GM23338 (cell line): ENCODE measurements at regions not wholly inside any gene's neighbourhood (a gene's known extent, or its start where the extent isn't known, plus 50 kb on each side); places are given as distances from the start of the nearest gene placed in this dataset.

ENCODE experiments used
- ATAC-seq: fragments of 200-7000 bp; cut with Tn5 transposase; 3 replicates; pipeline ENCODE4 v1.9.1; 2020
- DNase-seq: peaks from one replicate; pipeline ENCODE4 v3.0.0-alpha.2; 2015; ENCODE audit warnings: low spot score
- H2AFZ ChIP-seq: fragments of 200-600 bp; sonication (generic); 2 replicates; pipeline ENCODE4 v1.8.0; 2016; ENCODE audit warnings: antibody characterized with exemption, mild to moderate bottlenecking, moderate library complexity
- H3F3A ChIP-seq: fragments of 200-600 bp; sonication (generic); replicated peaks from 2 replicates; pipeline ENCODE4 v1.8.0; 2017; ENCODE audit warnings: antibody characterized with exemption, mixed run types, low read depth
- H3K27ac ChIP-seq: fragments of 200-600 bp; sonication (generic); 2 replicates; pipeline ENCODE4 v1.6.1; 2016; ENCODE audit warnings: low read depth
- H3K27me3 ChIP-seq: fragments of 200-600 bp; sonication (generic); 2 replicates; pipeline ENCODE4 v1.8.0; 2016; ENCODE audit warnings: mild to moderate bottlenecking, mixed run types, moderate library complexity; ENCODE audit not compliant: insufficient read depth
- H3K36me3 ChIP-seq: fragments of 200-600 bp; sonication (generic); 2 replicates; pipeline ENCODE4 v1.8.0; 2016; ENCODE audit warnings: mild to moderate bottlenecking; ENCODE audit not compliant: insufficient read depth
- H3K4me1 ChIP-seq: fragments of 200-600 bp; sonication (generic); 2 replicates; pipeline ENCODE4 v1.8.0; 2016; ENCODE audit warnings: mild to moderate bottlenecking, moderate library complexity; ENCODE audit not compliant: insufficient read depth
- H3K4me2 ChIP-seq: fragments of 200-600 bp; sonication (generic); 2 replicates; pipeline ENCODE4 v1.7.1; 2017; ENCODE audit warnings: mixed run types
- H3K4me3 ChIP-seq: fragments of 200-600 bp; sonication (generic); 2 replicates; pipeline ENCODE4 v1.6.1; 2016; ENCODE audit warnings: mixed run types
- H3K79me2 ChIP-seq: fragments of 200-600 bp; sonication (generic); replicated peaks from 2 replicates; pipeline ENCODE4 v1.8.0; 2017; ENCODE audit warnings: mild to moderate bottlenecking; ENCODE audit not compliant: insufficient read depth
- H3K9me2 ChIP-seq: fragments of 200-600 bp; sonication (generic); 2 replicates; pipeline ENCODE4 v1.8.0; 2017; ENCODE audit not compliant: insufficient read depth
- H4K20me1 ChIP-seq: fragments of 200-600 bp; sonication (generic); replicated peaks from 2 replicates; pipeline ENCODE4 v1.8.0; 2017; ENCODE audit warnings: mild to moderate bottlenecking; ENCODE audit not compliant: insufficient read depth
- H3K27ac Mint-ChIP-seq: 2 replicates; pipeline ENCODE4 v1.8.0; 2020; ENCODE audit warnings: inconsistent platforms, mild to moderate bottlenecking, moderate library complexity, mixed read lengths
- H3K27me3 Mint-ChIP-seq: 3 replicates; pipeline ENCODE4 v1.8.0; 2022; ENCODE audit warnings: low read depth, mild to moderate bottlenecking, moderate library complexity, mixed read lengths, inconsistent platforms; ENCODE audit not compliant: insufficient read depth, poor library complexity
- H3K36me3 Mint-ChIP-seq: 3 replicates; pipeline ENCODE4 v1.8.0; 2021; ENCODE audit warnings: low read depth, mild to moderate bottlenecking, inconsistent platforms, moderate library complexity, mixed read lengths
- H3K4me1 Mint-ChIP-seq: 3 replicates; pipeline ENCODE4 v1.8.0; 2020; ENCODE audit warnings: mild to moderate bottlenecking, inconsistent platforms, mixed read lengths
- H3K4me3 Mint-ChIP-seq: 3 replicates; pipeline ENCODE4 v1.8.0; 2021; ENCODE audit warnings: moderate library complexity, mild to moderate bottlenecking, inconsistent platforms, mixed read lengths
- H3K9me3 Mint-ChIP-seq: 3 replicates; pipeline ENCODE4 v1.8.0; 2020; ENCODE audit warnings: moderate library complexity, mild to moderate bottlenecking, inconsistent platforms, mixed read lengths
- CREB1 ChIP-seq: fragments of 250-450 bp; sonication (Bioruptor Pico); IDR thresholded peaks from 2 replicates; pipeline ENCODE4 v1.5.0; 2020; ENCODE audit warnings: low read depth, mild to moderate bottlenecking, moderate library complexity
- CTCF ChIP-seq, 2 experiments: fragments of 200-600 bp in 1 of 2; sonication (generic) in 1 of 2; conservative IDR thresholded peaks; 2 replicates each; pipeline versions ENCODE4 v1.5.1 to v1.6.1; 2016 to 2017; ENCODE audit warnings: antibody characterized with exemption in 2 of 2, low read depth in 2 of 2, mild to moderate bottlenecking in 2 of 2, moderate library complexity in 1 of 2
- ETS1 ChIP-seq: IDR thresholded peaks from 2 replicates; pipeline ENCODE4 v1.6.1; 2016; ENCODE audit warnings: antibody characterized with exemption
- EZH2 ChIP-seq: fragments of 200-600 bp; sonication (generic); IDR thresholded peaks from one replicate; pipeline ENCODE4 v1.8.0; 2017; ENCODE audit warnings: antibody characterized with exemption, mild to moderate bottlenecking, low read depth; ENCODE audit not compliant: unreplicated experiment
- EZH2phosphoT487 ChIP-seq: fragments of 200-600 bp; sonication (generic); IDR thresholded peaks from one replicate; pipeline ENCODE4 v1.8.1; 2018; ENCODE audit warnings: antibody characterized with exemption; ENCODE audit not compliant: unreplicated experiment
- NANOG ChIP-seq: IDR thresholded peaks from 2 replicates; pipeline ENCODE4 v1.6.1; 2016; ENCODE audit warnings: antibody characterized with exemption, borderline replicate concordance
- POLR2AphosphoS5 ChIP-seq: IDR thresholded peaks from 2 replicates; pipeline ENCODE4 v1.6.1; 2016; ENCODE audit warnings: antibody characterized with exemption, low read depth
- STAT1 ChIP-seq: IDR thresholded peaks from one replicate; pipeline ENCODE4 v1.6.1; 2016; ENCODE audit warnings: antibody characterized with exemption; ENCODE audit not compliant: unreplicated experiment
- ZNF114 ChIP-seq: fragments of 250-450 bp; sonication (Bioruptor Pico); IDR thresholded peaks from 2 replicates; pipeline ENCODE4 v1.5.0; 2020; ENCODE audit warnings: mild to moderate bottlenecking, moderate library complexity
- ZNF331 ChIP-seq: fragments of 250-450 bp; sonication (Bioruptor Pico); IDR thresholded peaks from 2 replicates; pipeline ENCODE4 v1.5.0; 2020; ENCODE audit warnings: low read depth, mild to moderate bottlenecking, moderate library complexity
- TF ChIP-seq, protein P1 (sequence below): fragments of 250-450 bp; sonication (Bioruptor Pico); IDR thresholded peaks from 2 replicates; pipeline ENCODE4 v1.5.0; 2020; ENCODE audit warnings: mild to moderate bottlenecking, moderate library complexity

GRCh38 chr6:12421596-12421995 is 131.4 kb downstream of the EDN1 start:
- no peaks in the 10 kb centered on the region; the same call in 1 of the 2 replicates for H3K4me1 ChIP-seq
- no peak overlapping the region for H3K4me3 Mint-ChIP-seq
- no peak overlapping the region for H3K27ac Mint-ChIP-seq
- H3K79me2 ChIP-seq: no peaks in the 10 kb centered on the region
- no peaks in the 10 kb centered on the region for H3K27me3 Mint-ChIP-seq
- no peak for TF ChIP-seq CTCF (conservative IDR thresholded peaks at IDR 0.05; ENCODE audit: low read depth in 2 of 2)
- TF ChIP-seq EZH2phosphoT487: no peak
- TF ChIP-seq STAT1: no peak
- TF ChIP-seq EZH2: no peak
- no peak for TF ChIP-seq POLR2AphosphoS5
- no peak for TF ChIP-seq ZNF331
- TF ChIP-seq ZNF114 (CRISPR knock-in tag): no peak
- TF ChIP-seq, protein P1, sequence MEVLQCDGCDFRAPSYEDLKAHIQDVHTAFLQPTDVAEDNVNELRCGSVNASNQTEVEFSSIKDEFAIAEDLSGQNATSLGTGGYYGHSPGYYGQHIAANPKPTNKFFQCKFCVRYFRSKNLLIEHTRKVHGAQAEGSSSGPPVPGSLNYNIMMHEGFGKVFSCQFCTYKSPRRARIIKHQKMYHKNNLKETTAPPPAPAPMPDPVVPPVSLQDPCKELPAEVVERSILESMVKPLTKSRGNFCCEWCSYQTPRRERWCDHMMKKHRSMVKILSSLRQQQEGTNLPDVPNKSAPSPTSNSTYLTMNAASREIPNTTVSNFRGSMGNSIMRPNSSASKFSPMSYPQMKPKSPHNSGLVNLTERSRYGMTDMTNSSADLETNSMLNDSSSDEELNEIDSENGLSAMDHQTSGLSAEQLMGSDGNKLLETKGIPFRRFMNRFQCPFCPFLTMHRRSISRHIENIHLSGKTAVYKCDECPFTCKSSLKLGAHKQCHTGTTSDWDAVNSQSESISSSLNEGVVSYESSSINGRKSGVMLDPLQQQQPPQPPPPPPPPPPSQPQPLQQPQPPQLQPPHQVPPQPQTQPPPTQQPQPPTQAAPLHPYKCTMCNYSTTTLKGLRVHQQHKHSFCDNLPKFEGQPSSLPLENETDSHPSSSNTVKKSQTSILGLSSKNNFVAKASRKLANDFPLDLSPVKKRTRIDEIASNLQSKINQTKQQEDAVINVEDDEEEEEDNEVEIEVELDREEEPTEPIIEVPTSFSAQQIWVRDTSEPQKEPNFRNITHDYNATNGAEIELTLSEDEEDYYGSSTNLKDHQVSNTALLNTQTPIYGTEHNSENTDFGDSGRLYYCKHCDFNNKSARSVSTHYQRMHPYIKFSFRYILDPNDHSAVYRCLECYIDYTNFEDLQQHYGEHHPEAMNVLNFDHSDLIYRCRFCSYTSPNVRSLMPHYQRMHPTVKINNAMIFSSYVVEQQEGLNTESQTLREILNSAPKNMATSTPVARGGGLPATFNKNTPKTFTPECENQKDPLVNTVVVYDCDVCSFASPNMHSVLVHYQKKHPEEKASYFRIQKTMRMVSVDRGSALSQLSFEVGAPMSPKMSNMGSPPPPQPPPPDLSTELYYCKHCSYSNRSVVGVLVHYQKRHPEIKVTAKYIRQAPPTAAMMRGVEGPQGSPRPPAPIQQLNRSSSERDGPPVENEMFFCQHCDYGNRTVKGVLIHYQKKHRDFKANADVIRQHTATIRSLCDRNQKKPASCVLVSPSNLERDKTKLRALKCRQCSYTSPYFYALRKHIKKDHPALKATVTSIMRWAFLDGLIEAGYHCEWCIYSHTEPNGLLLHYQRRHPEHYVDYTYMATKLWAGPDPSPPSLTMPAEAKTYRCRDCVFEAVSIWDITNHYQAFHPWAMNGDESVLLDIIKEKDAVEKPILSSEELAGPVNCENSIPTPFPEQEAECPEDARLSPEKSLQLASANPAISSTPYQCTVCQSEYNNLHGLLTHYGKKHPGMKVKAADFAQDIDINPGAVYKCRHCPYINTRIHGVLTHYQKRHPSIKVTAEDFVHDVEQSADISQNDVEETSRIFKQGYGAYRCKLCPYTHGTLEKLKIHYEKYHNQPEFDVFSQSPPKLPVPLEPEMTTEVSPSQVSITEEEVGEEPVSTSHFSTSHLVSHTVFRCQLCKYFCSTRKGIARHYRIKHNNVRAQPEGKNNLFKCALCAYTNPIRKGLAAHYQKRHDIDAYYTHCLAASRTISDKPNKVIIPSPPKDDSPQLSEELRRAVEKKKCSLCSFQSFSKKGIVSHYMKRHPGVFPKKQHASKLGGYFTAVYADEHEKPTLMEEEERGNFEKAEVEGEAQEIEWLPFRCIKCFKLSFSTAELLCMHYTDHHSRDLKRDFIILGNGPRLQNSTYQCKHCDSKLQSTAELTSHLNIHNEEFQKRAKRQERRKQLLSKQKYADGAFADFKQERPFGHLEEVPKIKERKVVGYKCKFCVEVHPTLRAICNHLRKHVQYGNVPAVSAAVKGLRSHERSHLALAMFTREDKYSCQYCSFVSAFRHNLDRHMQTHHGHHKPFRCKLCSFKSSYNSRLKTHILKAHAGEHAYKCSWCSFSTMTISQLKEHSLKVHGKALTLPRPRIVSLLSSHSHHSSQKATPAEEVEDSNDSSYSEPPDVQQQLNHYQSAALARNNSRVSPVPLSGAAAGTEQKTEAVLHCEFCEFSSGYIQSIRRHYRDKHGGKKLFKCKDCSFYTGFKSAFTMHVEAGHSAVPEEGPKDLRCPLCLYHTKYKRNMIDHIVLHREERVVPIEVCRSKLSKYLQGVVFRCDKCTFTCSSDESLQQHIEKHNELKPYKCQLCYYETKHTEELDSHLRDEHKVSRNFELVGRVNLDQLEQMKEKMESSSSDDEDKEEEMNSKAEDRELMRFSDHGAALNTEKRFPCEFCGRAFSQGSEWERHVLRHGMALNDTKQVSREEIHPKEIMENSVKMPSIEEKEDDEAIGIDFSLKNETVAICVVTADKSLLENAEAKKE: no peak
- TF ChIP-seq CREB1: no peak
- TF ChIP-seq NANOG: no peak
- no peak for TF ChIP-seq ETS1
- no peaks in the 10 kb centered on the region for H3K9me3 Mint-ChIP-seq
- H3K27me3 ChIP-seq: no peaks in the 10 kb centered on the region
- ATAC-seq: no peak
- no peaks in the 10 kb centered on the region for H3F3A ChIP-seq
- no peaks in the 10 kb centered on the region for H3K36me3 ChIP-seq
- no peak for DNase-seq
- no peak overlapping the region for H2AFZ ChIP-seq
- no peaks in the 10 kb centered on the region for H4K20me1 ChIP-seq
- peaks cover 17% of the 10 kb centered on the region for H3K4me1 Mint-ChIP-seq
- H3K36me3 Mint-ChIP-seq: no peaks in the 10 kb centered on the region
- H3K4me3 ChIP-seq: no peak overlapping the region
- H3K4me2 ChIP-seq: no peak overlapping the region
- H3K9me2 ChIP-seq: no peaks in the 10 kb centered on the region; the same call in 1 of the 2 replicates
- no peak overlapping the region for H3K27ac ChIP-seq
